ENCODE measurements at regions not wholly inside any gene's neighbourhood (a gene's known extent, or its start where the extent isn't known, plus 50 kb on each side); places are given as distances from the start of the nearest gene placed in this dataset.

DNA sequence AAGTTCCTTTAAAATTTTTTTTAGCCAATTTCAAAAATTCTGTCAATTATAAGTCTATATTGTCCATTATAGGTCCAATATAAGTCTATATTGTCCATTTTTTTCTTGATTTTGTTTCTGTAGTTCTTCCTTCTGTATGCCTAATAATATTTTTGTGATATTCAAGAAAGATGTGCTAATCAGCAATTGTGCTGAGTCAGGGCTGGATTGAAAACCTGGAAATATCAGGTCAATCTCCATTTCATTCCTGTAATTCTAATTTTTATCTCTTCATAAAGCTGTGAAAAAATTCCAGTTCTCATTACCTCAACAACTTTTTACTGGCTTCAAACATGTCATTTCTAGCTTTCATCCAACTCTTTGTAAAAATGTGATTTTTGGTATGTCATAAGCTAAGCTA lies 353.7 kb downstream of the SLITRK6 start:
- no peak for DNase-seq

GRCh38 chr13:85441975-85442374 lies 357.2 kb downstream of the SLITRK6 start:
- no peak for DNase-seq

GRCh38 chr13:85441364-85441763 lies 357.9 kb downstream of the SLITRK6 start:
- DNase-seq, result no peak

DNA sequence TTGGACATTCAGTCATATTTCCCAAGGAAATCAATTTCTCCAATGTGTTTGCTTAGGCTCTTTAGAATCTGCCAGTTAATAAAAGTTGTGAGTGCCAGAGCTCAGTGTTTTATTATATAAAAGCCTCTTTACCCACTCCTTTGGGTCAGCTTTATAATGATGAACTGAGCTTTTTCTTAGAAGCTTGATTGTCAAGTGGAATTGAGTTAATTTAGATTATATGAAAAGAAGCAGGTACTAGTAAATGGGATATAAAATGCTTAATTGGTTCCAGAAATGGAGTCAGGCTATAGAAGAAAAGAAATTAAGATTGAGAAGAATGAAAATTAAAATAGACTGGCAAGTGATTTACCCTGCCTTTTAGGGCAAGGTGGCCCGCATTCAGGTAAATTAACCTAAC lies 363.2 kb downstream of the SLITRK6 start:
- DNase-seq, result no peak

- no peak for DNase-seq
Measured at GRCh38 chr13:85434927-85435326, 364.3 kb downstream of the SLITRK6 start.

- no peak for DNase-seq
Measured at GRCh38 chr13:85432881-85433280, 366.3 kb downstream of the SLITRK6 start.

DNA sequence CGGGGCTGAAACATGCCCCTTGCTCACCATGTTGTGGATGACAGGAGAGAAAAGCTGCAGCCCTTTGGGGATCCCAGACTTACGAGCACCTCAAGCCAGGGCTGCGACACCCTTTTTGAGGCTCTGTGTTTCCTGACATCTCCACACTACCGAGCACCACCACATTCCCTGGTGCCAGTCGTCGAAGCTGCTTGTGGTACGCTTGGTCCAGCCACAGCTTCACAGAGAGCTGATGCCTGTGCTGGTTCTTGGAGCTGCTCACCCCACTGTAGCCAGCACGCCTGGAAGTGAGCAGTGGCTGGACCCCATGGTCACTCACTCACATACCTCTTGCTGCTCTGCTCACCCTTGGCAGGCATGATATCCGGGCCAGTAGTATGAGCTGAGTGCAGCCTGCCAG lies 367.5 kb downstream of the SLITRK6 start:
- DNase-seq, result no peak

DNA sequence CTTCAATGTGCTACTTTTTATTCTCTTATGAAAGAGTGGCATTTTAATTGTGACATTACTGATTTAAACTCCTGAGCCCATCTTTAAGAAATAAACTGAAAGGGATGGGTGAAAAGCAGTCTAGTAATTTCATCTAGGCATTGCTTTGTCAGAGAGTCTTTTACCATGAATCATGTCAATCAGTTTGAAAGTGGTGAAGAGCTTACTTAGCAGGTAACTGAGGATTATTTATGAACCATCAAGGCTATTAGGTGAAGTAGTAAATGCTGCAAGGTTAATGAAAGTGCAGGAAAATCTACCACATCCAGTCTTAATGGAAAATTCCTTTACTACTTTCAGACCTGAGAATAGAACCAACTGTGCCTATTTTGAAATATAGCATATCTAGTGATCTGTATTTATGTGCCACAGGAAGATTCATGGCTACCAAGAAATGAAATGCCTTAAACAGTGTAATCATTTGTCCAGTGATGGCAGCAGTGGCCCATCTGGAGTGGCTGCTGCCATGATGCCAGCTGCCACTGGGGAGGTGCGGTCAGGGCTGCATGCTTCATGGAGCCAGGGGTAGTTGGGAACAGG lies 368.9 kb downstream of the SLITRK6 start:
- no peak for DNase-seq

- no peak for DNase-seq
Measured at GRCh38 chr13:85427416-85427815, 371.8 kb downstream of the SLITRK6 start.

DNA sequence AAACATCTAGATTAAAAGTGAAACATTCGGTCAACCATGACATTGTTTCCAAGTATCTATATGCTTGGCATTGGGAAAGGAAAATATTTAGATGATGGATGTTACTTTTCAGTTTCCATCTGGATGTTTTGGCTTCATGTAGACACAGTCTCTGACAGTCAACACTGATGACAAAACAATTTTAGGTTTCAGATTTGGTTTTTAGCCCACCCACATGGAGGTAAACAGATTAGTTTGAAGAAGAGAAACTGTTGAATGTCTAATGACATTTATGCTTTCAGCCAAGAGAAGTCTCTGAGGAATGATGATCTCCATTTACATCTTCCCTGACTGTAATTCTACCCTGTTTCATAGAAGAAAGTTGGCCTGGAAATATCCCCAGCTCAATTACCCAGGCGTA lies 379.1 kb downstream of the SLITRK6 start:
- DNase-seq, result no peak

GRCh38 chr13:85419611-85420010 lies 379.6 kb downstream of the SLITRK6 start:
- DNase-seq, result no peak

DNA sequence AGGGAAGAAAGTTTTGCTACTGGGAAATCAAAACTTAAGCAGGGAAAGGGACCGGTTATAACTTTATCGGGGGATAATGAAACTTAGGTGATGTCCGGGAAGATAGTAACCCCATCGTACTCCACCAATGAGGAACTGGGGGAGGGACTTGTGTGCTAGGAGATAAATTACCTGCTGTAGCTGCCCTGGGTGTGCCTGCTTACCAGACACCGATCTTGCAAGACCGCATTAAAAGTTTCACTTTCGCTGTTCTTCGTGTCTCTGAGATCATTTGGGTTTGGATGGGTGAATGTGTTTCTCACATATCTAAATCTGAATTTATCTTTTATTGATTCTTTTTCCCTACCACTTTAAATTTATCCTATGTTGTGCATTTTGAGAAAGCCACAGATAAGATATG lies 381.4 kb downstream of the SLITRK6 start:
- DNase-seq, result no peak

GRCh38 chr13:85413664-85414063 lies 385.6 kb downstream of the SLITRK6 start:
- DNase-seq, result no peak

- no peak for DNase-seq
Measured at GRCh38 chr13:85412448-85412847, 386.8 kb downstream of the SLITRK6 start.

DNA sequence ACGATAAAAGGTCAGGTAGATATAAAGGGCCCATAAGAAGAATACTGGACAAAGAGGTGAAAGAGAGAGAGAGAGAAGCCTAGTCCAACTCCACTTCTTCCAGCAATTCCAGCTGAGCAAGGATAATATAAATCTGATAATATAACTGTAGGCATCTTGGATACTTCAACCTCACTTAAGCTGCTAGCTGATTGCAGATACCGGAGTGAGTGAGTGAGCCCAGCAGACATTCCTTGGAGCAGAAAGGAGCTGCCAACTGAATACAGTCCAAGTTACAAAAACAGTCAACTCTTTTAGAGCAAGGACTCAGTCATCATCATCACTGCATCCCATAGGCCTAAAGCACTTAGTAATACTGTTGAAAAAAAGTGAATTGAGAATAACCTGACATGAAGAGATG lies 387.6 kb downstream of the SLITRK6 start:
- no peak for DNase-seq

DNA sequence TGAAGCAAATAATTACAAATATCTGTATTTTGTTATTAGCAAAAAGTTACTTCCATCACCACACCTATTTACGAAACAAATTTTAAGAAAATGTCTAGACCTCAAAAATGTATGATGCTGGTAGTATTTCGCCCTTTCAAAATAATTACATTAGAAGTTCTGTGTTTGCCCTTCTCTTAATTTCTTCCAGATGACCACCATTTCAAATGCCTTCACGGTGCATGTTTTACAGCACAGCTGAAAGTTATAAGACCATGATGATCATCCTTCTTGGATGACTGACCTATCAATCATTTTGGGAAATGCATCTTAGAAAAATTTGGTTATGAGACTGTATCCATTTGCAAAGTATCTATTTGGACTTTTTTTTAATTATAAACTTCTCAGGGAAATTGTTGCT lies 390.8 kb downstream of the SLITRK6 start:
- no peak for DNase-seq

GRCh38 chr13:85406269-85406975 lies 392.8 kb downstream of the SLITRK6 start:
- DNase-seq, result no peak

- DNase-seq, result no peak
Measured at GRCh38 chr13:85405316-85405897, 393.8 kb downstream of the SLITRK6 start.

DNA sequence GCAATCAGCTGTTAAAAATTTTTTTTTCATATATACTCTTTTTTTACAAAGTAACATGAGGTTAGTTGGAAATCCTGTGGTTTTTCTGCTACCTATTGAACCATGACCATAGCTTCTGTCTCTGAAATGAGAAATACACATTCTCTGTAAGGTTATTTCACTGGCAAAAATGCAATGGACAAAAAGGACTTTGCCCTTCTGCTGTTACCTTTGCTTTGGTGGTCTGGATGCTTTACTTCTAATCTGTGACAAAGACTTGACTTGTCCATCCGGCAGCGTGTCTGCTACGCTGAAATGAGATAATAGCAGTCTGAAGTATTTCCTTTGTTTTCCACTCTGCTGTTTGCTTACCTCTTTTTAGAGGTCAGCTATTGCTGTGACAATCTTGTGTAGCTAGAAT lies 412.8 kb downstream of the SLITRK6 start:
- peak; percentile 2 for DNase-seq

DNA sequence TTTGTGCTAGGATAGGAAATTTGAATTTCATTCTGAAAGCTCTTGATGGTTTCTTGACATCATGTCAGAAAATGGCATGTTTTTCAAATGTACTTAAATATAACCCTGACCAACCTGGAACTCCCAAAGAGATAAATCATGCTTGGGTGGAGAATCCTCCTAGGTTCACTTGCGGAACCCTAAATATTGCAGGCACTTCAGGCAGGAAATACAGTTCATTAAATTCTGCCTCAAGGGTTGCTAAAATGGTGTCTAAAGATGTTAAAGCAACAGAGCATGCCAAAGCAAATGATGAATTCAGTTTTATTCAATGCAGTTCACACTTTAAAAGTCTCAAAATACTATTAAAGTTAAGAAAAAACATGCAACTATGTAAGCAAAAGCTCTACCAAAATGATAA lies 415.9 kb downstream of the SLITRK6 start:
- no peak for DNase-seq

DNA sequence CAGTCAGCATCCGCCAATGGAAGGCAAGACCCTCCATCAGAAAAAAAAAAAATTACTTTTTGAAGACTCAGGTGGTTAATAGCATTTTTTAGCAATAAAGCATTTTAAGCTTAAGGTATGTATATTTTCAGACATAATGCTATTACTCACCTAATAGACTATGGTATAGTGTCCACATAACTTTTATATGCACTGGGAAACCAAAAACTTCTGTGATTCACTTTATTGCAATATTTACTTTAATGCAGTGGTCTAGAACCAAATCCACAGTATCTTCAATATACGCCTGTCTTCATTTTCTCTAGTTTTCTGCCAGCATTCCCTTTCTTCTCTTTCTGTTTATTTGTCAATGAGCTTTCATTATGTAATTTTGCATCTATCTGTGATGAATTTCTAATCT lies 418.1 kb downstream of the SLITRK6 start:
- no peak for DNase-seq

DNA sequence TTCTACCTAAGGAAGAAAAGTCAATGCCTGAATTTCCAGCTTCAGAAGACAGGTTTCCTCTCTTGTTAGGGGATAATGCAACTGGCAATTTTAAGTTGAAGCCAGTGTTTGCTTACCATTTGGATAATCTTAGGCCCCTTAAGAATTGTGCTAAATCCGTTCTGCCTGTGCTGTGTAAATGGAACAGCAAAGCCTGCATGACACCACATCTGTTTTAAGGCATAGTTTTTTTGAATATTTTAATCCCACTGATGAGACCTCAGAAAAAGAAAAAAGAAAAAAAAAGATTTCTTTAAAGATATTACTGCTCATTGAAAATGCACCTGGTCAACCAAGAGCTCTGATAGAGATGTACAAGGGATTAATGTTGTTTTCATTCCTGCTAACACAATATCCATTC lies 419.2 kb downstream of the SLITRK6 start:
- DNase-seq, result no peak

DNA sequence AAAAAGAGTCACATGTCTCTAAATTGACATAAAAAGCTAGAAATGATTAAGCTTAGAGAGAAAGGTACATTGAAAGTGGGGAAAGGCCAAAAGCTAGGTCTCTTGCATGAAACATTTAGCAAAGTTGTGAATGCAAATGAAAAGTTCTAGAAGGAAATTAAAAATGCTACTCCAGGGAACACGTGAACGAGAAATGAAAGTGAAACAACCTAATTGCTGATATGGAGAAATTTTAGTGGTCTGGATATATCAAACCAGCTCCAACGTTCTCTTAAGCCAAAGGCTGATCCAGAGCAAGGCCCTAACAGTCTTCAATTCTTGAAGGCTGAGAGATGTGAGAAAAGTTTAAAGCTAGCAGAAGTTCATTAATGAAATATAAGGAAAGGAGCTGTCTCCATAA lies 419.8 kb downstream of the SLITRK6 start:
- no peak for DNase-seq

GRCh38 chr13:85377783-85378182 lies 421.4 kb downstream of the SLITRK6 start:
- no peak for DNase-seq

- no peak for DNase-seq
Measured at GRCh38 chr13:85373322-85373721, 425.9 kb downstream of the SLITRK6 start.
